SK-N-SH (cell line): ENCODE measurements at regions not wholly inside any gene's neighbourhood (a gene's known extent, or its start where the extent isn't known, plus 50 kb on each side); places are given as distances from the start of the nearest gene placed in this dataset.

Experiments
- CTCF ChIA-PET: fragments of 300-600, 350-600 bp; formaldehyde crosslinking; extraction: SDS; loops from one replicate; lab custom pipeline; 2021; lab: Yijun Ruan, JAX
- POLR2A ChIA-PET: fragments of 350-600 bp; sonication (Branson Sonifier 250); formaldehyde crosslinking; extraction: SDS; loops from one replicate; lab custom pipeline; 2020; ENCODE audit warnings: antibody characterized with exemption, inconsistent platforms; lab: Yijun Ruan, JAX
- DNase-seq: peaks from one replicate; pipeline ENCODE4 v3.0.0; 2012
- H2AFZ ChIP-seq: fragments of 200-600 bp; sonication (generic); 2 replicates; pipeline ENCODE4 v1.8.1; 2016; ENCODE audit warnings: antibody characterized with exemption, mild to moderate bottlenecking, low read depth
- H3F3A ChIP-seq: fragments of 200-600 bp; sonication (generic); replicated peaks from 2 replicates; pipeline ENCODE3; 2016; ENCODE audit warnings: antibody characterized with exemption, mild to moderate bottlenecking; ENCODE audit not compliant: insufficient read depth
- H3K27ac ChIP-seq, 2 experiments: fragments of 200-500 bp in 1 of 2; fragments of 200-600 bp in 1 of 2; sonication (Bioruptor generic) in 1 of 2; sonication (generic), shearing (Covaris generic) in 1 of 2; 2 replicates each; pipeline versions ENCODE4 v1.5.1 to v1.6.1; 2014 to 2016; ENCODE audit warnings: low read depth in 2 of 2, inconsistent platforms in 1 of 2, low read length in 1 of 2, mild to moderate bottlenecking in 1 of 2, mixed read lengths in 1 of 2
- H3K27me3 ChIP-seq: fragments of 200-600 bp; sonication (generic), shearing (Covaris generic); 2 replicates; pipeline ENCODE4 v1.6.1; 2016; ENCODE audit warnings: mixed run types; ENCODE audit not compliant: insufficient read depth
- H3K36me3 ChIP-seq, 2 experiments: fragments of 200-500 bp in 1 of 2; fragments of 200-600 bp in 1 of 2; sonication (Bioruptor generic) in 1 of 2; sonication (generic) in 1 of 2; replicated peaks in 1 of 2; 2 replicates each; pipeline versions ENCODE3 to v1.5.1; 2014 to 2016; ENCODE audit warnings: low read length in 1 of 2, mild to moderate bottlenecking in 1 of 2; ENCODE audit not compliant: insufficient read depth in 2 of 2, control insufficient read depth in 1 of 2
- H3K4me1 ChIP-seq, 2 experiments: fragments of 200-500 bp in 1 of 2; fragments of 200-600 bp in 1 of 2; sonication (Bioruptor generic) in 1 of 2; sonication (generic), shearing (Covaris generic) in 1 of 2; 2 replicates each; pipeline versions ENCODE4 v1.5.1 to v1.6.1; 2014 to 2016; ENCODE audit warnings: low read depth in 1 of 2, low read length in 1 of 2, mixed run types in 1 of 2; ENCODE audit not compliant: insufficient read depth in 2 of 2, control insufficient read depth in 1 of 2
- H3K4me2 ChIP-seq: fragments of 200-600 bp; sonication (generic), shearing (Covaris generic); 2 replicates; pipeline ENCODE4 v1.6.1; 2017; ENCODE audit warnings: mixed run types
- H3K4me3 ChIP-seq, 2 experiments: fragments of 200-500 bp in 1 of 2; fragments of 200-600 bp in 1 of 2; sonication (Bioruptor generic) in 1 of 2; sonication (generic), shearing (Covaris generic) in 1 of 2; 2 replicates each; pipeline versions ENCODE4 v1.5.1 to v1.8.1; 2014 to 2016; ENCODE audit warnings: low read depth in 2 of 2, inconsistent platforms in 1 of 2, low read length in 1 of 2, mild to moderate bottlenecking in 1 of 2, mixed read lengths in 1 of 2, moderate library complexity in 1 of 2
- H3K79me2 ChIP-seq: fragments of 200-600 bp; sonication (generic); 2 replicates; pipeline ENCODE4 v1.8.1; 2017; ENCODE audit warnings: mild to moderate bottlenecking; ENCODE audit not compliant: insufficient read depth
- H3K9ac ChIP-seq: fragments of 200-600 bp; sonication (generic); 2 replicates; pipeline ENCODE4 v1.6.1; 2017; ENCODE audit warnings: mixed run types
- H3K9me2 ChIP-seq: fragments of 200-600 bp; sonication (generic); 2 replicates; pipeline ENCODE4 v1.6.1; 2017; ENCODE audit warnings: mixed run types
- H3K9me3 ChIP-seq: fragments of 200-600 bp; sonication (generic); 2 replicates; pipeline ENCODE4 v1.6.1; 2017; ENCODE audit warnings: mixed run types, mild to moderate bottlenecking, moderate library complexity
- H4K20me1 ChIP-seq: fragments of 200-600 bp; sonication (generic); 2 replicates; pipeline ENCODE4 v1.6.1; 2017; ENCODE audit warnings: mild to moderate bottlenecking, mixed run types; ENCODE audit not compliant: insufficient read depth
- CHD2 ChIP-seq: fragments of 150-350 bp; IDR thresholded peaks from 2 replicates; pipeline ENCODE4 v1.6.1; 2018; ENCODE audit warnings: low read length; ENCODE audit not compliant: partially characterized antibody
- ELF1 ChIP-seq: IDR thresholded peaks from 2 replicates; pipeline ENCODE4 v1.4.0; 2012
- EZH2phosphoT487 ChIP-seq: fragments of 200-600 bp; sonication (generic); IDR thresholded peaks from 2 replicates; pipeline ENCODE4 v1.6.1; 2017; ENCODE audit warnings: low read depth, mixed run types, mild to moderate bottlenecking, antibody characterized with exemption, moderate library complexity, borderline replicate concordance
- FOSL2 ChIP-seq: IDR thresholded peaks from 2 replicates; pipeline ENCODE4 v1.4.0; 2012; ENCODE audit warnings: low read depth, mild to moderate bottlenecking, moderate library complexity, borderline replicate concordance
- FOXJ3 ChIP-seq: sonication (generic); formaldehyde crosslinking; IDR thresholded peaks from 2 replicates; pipeline ENCODE4 v1.5.1; 2020; ENCODE audit warnings: mild to moderate bottlenecking, missing genetic modification reagents
- FOXM1 ChIP-seq: IDR thresholded peaks from 2 replicates; pipeline ENCODE4 v1.4.0; 2012; ENCODE audit warnings: low read depth, mild to moderate bottlenecking
- GABPA ChIP-seq: IDR thresholded peaks from 2 replicates; pipeline ENCODE4 v1.4.0; 2012; ENCODE audit warnings: low read depth, mild to moderate bottlenecking
- GATA2 ChIP-seq: sonication (generic); formaldehyde crosslinking; IDR thresholded peaks from 2 replicates; pipeline ENCODE4 v1.5.0; 2020; ENCODE audit warnings: mild to moderate bottlenecking, missing genetic modification reagents
- JUND ChIP-seq: IDR thresholded peaks from 2 replicates; pipeline ENCODE4 v1.4.0; 2012
- MEF2A ChIP-seq: IDR thresholded peaks from 2 replicates; pipeline ENCODE4 v1.4.0; 2012; ENCODE audit warnings: low read depth, borderline replicate concordance
- NFIC ChIP-seq: IDR thresholded peaks from 2 replicates; pipeline ENCODE4 v1.4.0; 2012; ENCODE audit warnings: borderline replicate concordance
- NRF1 ChIP-seq: IDR thresholded peaks from 2 replicates; pipeline ENCODE4 v1.6.1; 2012; ENCODE audit warnings: low read depth, mild to moderate bottlenecking, low read length
- POLR2AphosphoS5 ChIP-seq: IDR thresholded peaks from 2 replicates; pipeline ENCODE4 v1.6.1; 2012; ENCODE audit warnings: low read depth, low read length
- RAD21 ChIP-seq: IDR thresholded peaks from 2 replicates; pipeline ENCODE4 v1.6.1; 2012; ENCODE audit warnings: mild to moderate bottlenecking, low read length
- RCOR1 ChIP-seq: fragments of 150-350 bp; IDR thresholded peaks from 2 replicates; pipeline ENCODE4 v1.6.1; 2017; ENCODE audit warnings: antibody characterized with exemption, low read length
- RFX5 ChIP-seq: IDR thresholded peaks from 2 replicates; pipeline ENCODE4 v1.6.1; 2012; ENCODE audit warnings: mild to moderate bottlenecking, improper control_type of control experiment, low read length
- SIN3A ChIP-seq: IDR thresholded peaks from 2 replicates; pipeline ENCODE4 v1.6.1; 2012; ENCODE audit warnings: low read depth, mild to moderate bottlenecking, low read length, moderate library complexity, borderline replicate concordance
- SMC3 ChIP-seq: IDR thresholded peaks from 2 replicates; pipeline ENCODE4 v1.6.1; 2012; ENCODE audit warnings: low read depth, low read length, improper control_type of control experiment
- TAF1 ChIP-seq: IDR thresholded peaks from 2 replicates; pipeline ENCODE4 v1.6.1; 2012; ENCODE audit warnings: low read depth, mild to moderate bottlenecking, low read length, moderate library complexity, borderline replicate concordance
- TCF12 ChIP-seq: IDR thresholded peaks from 2 replicates; pipeline ENCODE4 v1.4.0; 2012
- USF2 ChIP-seq: fragments of 150-350 bp; IDR thresholded peaks from 2 replicates; pipeline ENCODE4 v1.6.1; 2017; ENCODE audit warnings: antibody characterized with exemption, low read length, low read depth, borderline replicate concordance
- YY1 ChIP-seq: IDR thresholded peaks from 2 replicates; pipeline ENCODE4 v1.4.0; 2012; ENCODE audit warnings: low read depth, mild to moderate bottlenecking
- ZBTB33 ChIP-seq: IDR thresholded peaks from 2 replicates; pipeline ENCODE4 v1.4.0; 2012; ENCODE audit warnings: low read depth, borderline replicate concordance
- WGBS: methylation state at CpG from one replicate; pipeline ENCODE4 v1.1.6; 2017; ENCODE audit warnings: low lambda C conversion rate; 5-methylcytosine and 5-hydroxymethylcytosine counted together
- TF ChIP-seq, protein P1 (sequence below): fragments of 150-350 bp; IDR thresholded peaks from 2 replicates; pipeline ENCODE4 v1.6.1; 2016; ENCODE audit warnings: mild to moderate bottlenecking, low read depth, low read length
- TF ChIP-seq, protein P2 (sequence below): fragments of 200-600 bp; sonication (generic); IDR thresholded peaks from 2 replicates; pipeline ENCODE4 v1.6.1; 2017; ENCODE audit warnings: antibody characterized with exemption, mild to moderate bottlenecking, moderate library complexity

DNA sequence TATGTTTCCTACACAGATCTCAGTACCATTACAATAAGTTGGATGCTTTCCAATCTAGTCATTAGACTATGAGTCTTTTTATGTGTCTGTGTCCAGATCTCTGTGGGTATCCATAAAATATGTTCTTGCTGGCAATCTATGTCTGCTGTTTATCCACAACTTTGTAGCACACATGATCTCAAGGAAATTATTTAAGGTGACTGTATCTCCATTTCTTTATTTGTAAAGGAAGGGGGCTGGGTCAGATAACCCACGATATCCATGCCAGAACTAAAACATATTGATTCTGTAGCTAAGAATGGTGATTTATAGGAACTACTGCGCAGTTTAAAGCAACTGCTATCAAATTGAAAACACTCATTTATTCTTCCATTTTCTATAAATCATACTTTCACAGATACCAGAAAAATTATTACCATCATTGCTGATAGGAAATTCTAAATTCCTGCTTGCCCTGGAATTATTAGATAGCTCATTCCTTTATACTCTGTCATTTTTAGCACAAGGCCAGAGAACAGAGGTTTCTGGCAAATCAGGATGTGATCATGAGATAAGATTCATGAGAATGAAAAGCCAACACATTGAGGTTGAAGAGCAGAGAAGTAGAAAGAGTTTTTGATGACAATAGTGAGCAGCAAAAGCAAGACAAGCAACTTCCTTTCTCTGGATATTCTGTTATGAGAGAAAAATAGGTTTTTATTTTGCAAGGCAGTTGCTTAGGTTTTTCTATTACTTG lies 851.4 kb upstream of the CITED2 start:
- no peaks in the 10 kb centered on the region for H3K79me2 ChIP-seq
- CTCF ChIA-PET = no interaction called here
- 63% methylated on average over 2 of the region's 2 CpGs for WGBS
- H2AFZ ChIP-seq = 0 out of 2 replicates have a peak overlapping the region, but pooled peaks have one; percentile 7
- no peak overlapping the region for H3K4me2 ChIP-seq
- no peaks in the 10 kb centered on the region for H4K20me1 ChIP-seq
- no peaks in the 10 kb centered on the region for H3K36me3 ChIP-seq
- no peak for DNase-seq
- no peaks in the 10 kb centered on the region for H3K9me2 ChIP-seq
- no peaks in the 10 kb centered on the region for H3K9me3 ChIP-seq
- H3K9ac ChIP-seq = no peak overlapping the region
- peak overlapping the region; percentile 70 to 83; a peak in 3 of 4 replicates for H3K27ac ChIP-seq
- POLR2A ChIA-PET = no interaction called here
- peaks cover 21% of the 10 kb centered on the region for H3F3A ChIP-seq
- no peak overlapping the region for H3K4me3 ChIP-seq
- no peaks in the 10 kb centered on the region for H3K27me3 ChIP-seq
- peaks cover 2 to 19% of the 10 kb centered on the region in 2 experiments; a peak in 2 of 4 replicates for H3K4me1 ChIP-seq
- TF ChIP-seq CHD2 = no peak
- TF ChIP-seq EZH2phosphoT487 = no peak
- peak; percentile 49; the same call in 1 of the 2 replicates for TF ChIP-seq FOXM1
- TF ChIP-seq ZBTB33 = 0 out of 2 replicates have a peak, but pooled peaks have one; percentile 29
- no peak for TF ChIP-seq RAD21
- no peak for TF ChIP-seq MEF2A
- TF ChIP-seq, protein P1, sequence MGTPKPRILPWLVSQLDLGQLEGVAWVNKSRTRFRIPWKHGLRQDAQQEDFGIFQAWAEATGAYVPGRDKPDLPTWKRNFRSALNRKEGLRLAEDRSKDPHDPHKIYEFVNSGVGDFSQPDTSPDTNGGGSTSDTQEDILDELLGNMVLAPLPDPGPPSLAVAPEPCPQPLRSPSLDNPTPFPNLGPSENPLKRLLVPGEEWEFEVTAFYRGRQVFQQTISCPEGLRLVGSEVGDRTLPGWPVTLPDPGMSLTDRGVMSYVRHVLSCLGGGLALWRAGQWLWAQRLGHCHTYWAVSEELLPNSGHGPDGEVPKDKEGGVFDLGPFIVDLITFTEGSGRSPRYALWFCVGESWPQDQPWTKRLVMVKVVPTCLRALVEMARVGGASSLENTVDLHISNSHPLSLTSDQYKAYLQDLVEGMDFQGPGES = no peak
- peak; percentile 81 for TF ChIP-seq JUND
- TF ChIP-seq RCOR1 = peak; percentile 73; the same call in 1 of the 2 replicates
- no peak for TF ChIP-seq USF2
- peak; percentile 57; the same call in 1 of the 2 replicates for TF ChIP-seq FOSL2
- peak; percentile 89 for TF ChIP-seq NFIC
- no peak for TF ChIP-seq NRF1
- no peak for TF ChIP-seq SIN3A
- no peak for TF ChIP-seq ELF1
- peak; percentile 20; the same call in 1 of the 2 replicates for TF ChIP-seq POLR2AphosphoS5
- peak; percentile 82 for TF ChIP-seq TCF12
- no peak for TF ChIP-seq GABPA
- no peak for TF ChIP-seq FOXJ3 (CRISPR knock-in tag)
- TF ChIP-seq TAF1 = no peak
- TF ChIP-seq YY1 = no peak
- TF ChIP-seq RFX5 = no peak
- no peak for TF ChIP-seq SMC3
- TF ChIP-seq GATA2 (CRISPR knock-in tag) = no peak
- TF ChIP-seq, protein P2, sequence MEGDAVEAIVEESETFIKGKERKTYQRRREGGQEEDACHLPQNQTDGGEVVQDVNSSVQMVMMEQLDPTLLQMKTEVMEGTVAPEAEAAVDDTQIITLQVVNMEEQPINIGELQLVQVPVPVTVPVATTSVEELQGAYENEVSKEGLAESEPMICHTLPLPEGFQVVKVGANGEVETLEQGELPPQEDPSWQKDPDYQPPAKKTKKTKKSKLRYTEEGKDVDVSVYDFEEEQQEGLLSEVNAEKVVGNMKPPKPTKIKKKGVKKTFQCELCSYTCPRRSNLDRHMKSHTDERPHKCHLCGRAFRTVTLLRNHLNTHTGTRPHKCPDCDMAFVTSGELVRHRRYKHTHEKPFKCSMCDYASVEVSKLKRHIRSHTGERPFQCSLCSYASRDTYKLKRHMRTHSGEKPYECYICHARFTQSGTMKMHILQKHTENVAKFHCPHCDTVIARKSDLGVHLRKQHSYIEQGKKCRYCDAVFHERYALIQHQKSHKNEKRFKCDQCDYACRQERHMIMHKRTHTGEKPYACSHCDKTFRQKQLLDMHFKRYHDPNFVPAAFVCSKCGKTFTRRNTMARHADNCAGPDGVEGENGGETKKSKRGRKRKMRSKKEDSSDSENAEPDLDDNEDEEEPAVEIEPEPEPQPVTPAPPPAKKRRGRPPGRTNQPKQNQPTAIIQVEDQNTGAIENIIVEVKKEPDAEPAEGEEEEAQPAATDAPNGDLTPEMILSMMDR = no peak
